Cardiac muscle cell (in vitro differentiated cells and primary cell): ENCODE measurements at regions not wholly inside any gene's neighbourhood (a gene's known extent, or its start where the extent isn't known, plus 50 kb on each side); places are given as distances from the start of the nearest gene placed in this dataset.

Source experiments
- DNase-seq, 2 donors: peaks; one replicate each; pipeline versions ENCODE4 v3.0.0 to v3.0.0-alpha.2; 2010 to 2017; ENCODE audit warnings: low read depth in 1 of 2, low spot score in 1 of 2
- H3K27ac ChIP-seq: fragments of 200-600 bp; sonication (generic); 2 replicates; pipeline ENCODE4 v1.5.1; 2016
- H3K27me3 ChIP-seq: fragments of 200-600 bp; sonication (generic); 2 replicates; pipeline ENCODE4 v1.6.0; 2016; ENCODE audit warnings: control low read depth
- H3K36me3 ChIP-seq: fragments of 200-600 bp; sonication (generic); 2 replicates; pipeline ENCODE4 v1.5.1; 2016; ENCODE audit warnings: control low read depth
- H3K4me1 ChIP-seq: fragments of 200-600 bp; sonication (generic); 2 replicates; pipeline ENCODE4 v1.8.1; 2017; ENCODE audit warnings: low read depth, mild to moderate bottlenecking, mixed run types
- H3K4me3 ChIP-seq: fragments of 200-600 bp; sonication (generic); 2 replicates; pipeline ENCODE4 v1.5.1; 2016; ENCODE audit warnings: mild to moderate bottlenecking
- H3K9me3 ChIP-seq: fragments of 200-600 bp; sonication (generic); 2 replicates; pipeline ENCODE4 v1.5.1; 2017; ENCODE audit warnings: low read depth, mild to moderate bottlenecking, control low read depth
- CTCF ChIP-seq: IDR thresholded peaks from 2 replicates; pipeline ENCODE4 v1.5.1; 2012; ENCODE audit warnings: low read depth, mild to moderate bottlenecking, low read length

- H3K4me3 ChIP-seq = no peak overlapping the region
- no peaks in the 10 kb centered on the region for H3K36me3 ChIP-seq
- TF ChIP-seq CTCF = no peak
- no peaks in the 10 kb centered on the region for H3K27me3 ChIP-seq
- H3K4me1 ChIP-seq = no peaks in the 10 kb centered on the region
- no peak overlapping the region for H3K27ac ChIP-seq
- DNase-seq = no peak
- no peaks in the 10 kb centered on the region for H3K9me3 ChIP-seq
Observed at GRCh38 chr18:68596016-68596415, 118.9 kb downstream of the TMX3 start.

GRCh38 chr18:68588169-68588568 is 126.7 kb downstream of the TMX3 start:
- Histone ChIP-seq H3K27me3 (no peaks in the 10 kb centered on the region), H3K27ac (no peak overlapping the region), H3K9me3 (no peaks in the 10 kb centered on the region), H3K4me1 (no peaks in the 10 kb centered on the region), H3K4me3 (no peak overlapping the region), H3K36me3 (no peaks in the 10 kb centered on the region)
- TF ChIP-seq CTCF = no peak
- DNase-seq = no peak

- H3K27me3 ChIP-seq = no peaks in the 10 kb centered on the region
- DNase-seq = no peak
- TF ChIP-seq CTCF = no peak
- no peak overlapping the region for H3K27ac ChIP-seq
- no peaks in the 10 kb centered on the region for H3K4me1 ChIP-seq
- H3K36me3 ChIP-seq = no peaks in the 10 kb centered on the region
- no peak overlapping the region for H3K4me3 ChIP-seq
- no peaks in the 10 kb centered on the region for H3K9me3 ChIP-seq
Observed at GRCh38 chr18:68583685-68584084, 131.2 kb downstream of the TMX3 start.

- H3K4me3 ChIP-seq = no peak overlapping the region
- no peaks in the 10 kb centered on the region for H3K36me3 ChIP-seq
- no peaks in the 10 kb centered on the region for H3K4me1 ChIP-seq
Observed at GRCh38 chr18:68574311-68574710, 140.6 kb downstream of the TMX3 start.

GRCh38 chr18:68569936-68570335 is 145.0 kb downstream of the TMX3 start:
- H3K27me3 ChIP-seq = no peaks in the 10 kb centered on the region
- no peaks in the 10 kb centered on the region for H3K9me3 ChIP-seq
- TF ChIP-seq CTCF = no peak
- H3K27ac ChIP-seq = no peak overlapping the region
- H3K4me3 ChIP-seq = no peak overlapping the region
- no peak for DNase-seq
- H3K36me3 ChIP-seq = no peaks in the 10 kb centered on the region
- peaks cover 11% of the 10 kb centered on the region for H3K4me1 ChIP-seq

More at GRCh38 chr18:68574311-68574710, 140.6 kb downstream of the TMX3 start:
- Histone ChIP-seq H3K27me3 (no peaks in the 10 kb centered on the region), H3K9me3 (no peaks in the 10 kb centered on the region), H3K27ac (no peak overlapping the region)
- no peak for TF ChIP-seq CTCF
- no peak for DNase-seq
